ENCODE measurements at regions not wholly inside any gene's neighbourhood (a gene's known extent, or its start where the extent isn't known, plus 50 kb on each side); places are given as distances from the start of the nearest gene placed in this dataset.

DNA sequence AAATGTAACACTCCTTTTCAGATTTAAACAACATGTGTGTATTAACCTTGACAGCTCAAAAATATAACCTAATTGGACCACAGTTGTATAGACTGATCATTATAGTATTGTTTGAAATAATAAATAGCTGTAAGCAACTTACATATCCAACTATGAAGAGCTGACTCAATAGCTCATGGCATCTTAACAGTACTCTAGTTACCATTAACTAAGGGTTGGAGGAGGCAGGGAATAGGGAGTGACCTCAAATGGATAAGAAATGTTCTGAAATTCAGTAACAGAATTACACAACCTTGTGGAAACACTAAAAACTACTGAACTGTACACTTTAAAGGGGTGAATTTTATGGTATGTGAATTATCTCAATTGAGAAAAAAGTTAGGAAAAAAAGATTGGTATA is 136.5 kb upstream of the CPEB2 start:
- no peaks in the 10 kb centered on the region for H3K27me3 ChIP-seq (ENCODE audit: insufficient read depth)
- TF ChIP-seq FOXM1 (IDR thresholded peaks at IDR 0.05; ENCODE audit: low read depth) = no peak
- no peak for TF ChIP-seq EP300 (IDR thresholded peaks at IDR 0.05; ENCODE audit: borderline replicate concordance in 1 of 2, low read depth in 1 of 2, low read length in 1 of 2)
- no peak for TF ChIP-seq TEAD4 (IDR thresholded peaks at IDR 0.05; ENCODE audit: borderline replicate concordance, insufficient read depth)
- TF ChIP-seq RAD21 (IDR thresholded peaks at IDR 0.05; ENCODE audit: low read length) = no peak
- H3K36me3 ChIP-seq (replicated peaks in 1 of 2; ENCODE audit: control insufficient read depth in 1 of 2, insufficient read depth in 2 of 2, low read length in 1 of 2) = no peaks in the 10 kb centered on the region
- H3K9ac ChIP-seq = no peak overlapping the region
- no peaks in the 10 kb centered on the region for H3K9me2 ChIP-seq
- DNase-seq = no peak
- no peaks in the 10 kb centered on the region for H3K9me3 ChIP-seq
- CTCF ChIA-PET = no interaction called here
- H2AFZ ChIP-seq (ENCODE audit: low read depth) = no peak overlapping the region
- H3K4me2 ChIP-seq = no peak overlapping the region
- POLR2A ChIA-PET = no interaction called here
- H4K20me1 ChIP-seq (ENCODE audit: insufficient read depth) = no peaks in the 10 kb centered on the region
- H3F3A ChIP-seq (replicated peaks; ENCODE audit: insufficient read depth) = no peaks in the 10 kb centered on the region
- no peaks in the 10 kb centered on the region for H3K4me1 ChIP-seq (ENCODE audit: control insufficient read depth in 1 of 2, insufficient read depth in 2 of 2, low read depth in 1 of 2, low read length in 1 of 2)
- no peak overlapping the region for H3K27ac ChIP-seq (ENCODE audit: low read depth in 2 of 2, low read length in 1 of 2)
- H3K4me3 ChIP-seq (ENCODE audit: low read depth in 2 of 2, low read length in 1 of 2) = no peak overlapping the region
- no peaks in the 10 kb centered on the region for H3K79me2 ChIP-seq (ENCODE audit: insufficient read depth)

DNA sequence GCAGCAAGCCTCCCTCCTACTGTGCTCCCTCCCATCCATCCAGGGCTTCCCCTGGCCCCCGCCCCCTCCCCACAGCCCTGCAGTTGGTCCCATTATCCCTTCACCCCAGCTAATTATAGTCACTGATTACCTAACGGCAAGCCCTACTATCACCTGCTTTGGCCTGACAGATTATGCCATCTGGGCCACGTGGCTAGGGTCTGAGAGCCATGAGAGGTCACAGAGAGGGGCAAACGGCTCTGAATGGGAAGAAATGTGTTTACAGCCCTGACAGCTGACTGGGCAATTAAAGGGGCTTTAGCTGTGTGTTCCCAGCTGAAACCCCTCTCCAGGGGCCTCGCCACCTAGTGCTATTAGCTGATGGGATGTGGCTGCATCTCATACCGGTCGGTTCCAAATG is 134.4 kb upstream of the CPEB2 start:
- Histone ChIP-seq H2AFZ (ENCODE audit: low read depth) (no peak overlapping the region), H3K4me2 (no peak overlapping the region), H3K9me3 (no peaks in the 10 kb centered on the region), H4K20me1 (ENCODE audit: insufficient read depth) (no peaks in the 10 kb centered on the region), H3K79me2 (ENCODE audit: insufficient read depth) (no peaks in the 10 kb centered on the region), H3K27me3 (ENCODE audit: insufficient read depth) (no peaks in the 10 kb centered on the region), H3K36me3 (replicated peaks in 1 of 2; ENCODE audit: control insufficient read depth in 1 of 2, insufficient read depth in 2 of 2, low read length in 1 of 2) (no peaks in the 10 kb centered on the region), H3F3A (replicated peaks; ENCODE audit: insufficient read depth) (no peaks in the 10 kb centered on the region), H3K9me2 (no peaks in the 10 kb centered on the region), H3K4me1 (ENCODE audit: control insufficient read depth in 1 of 2, insufficient read depth in 2 of 2, low read depth in 1 of 2, low read length in 1 of 2) (no peaks in the 10 kb centered on the region; a peak in 1 of 4 replicates), H3K27ac (ENCODE audit: low read depth in 2 of 2, low read length in 1 of 2) (no peak overlapping the region), H3K4me3 (ENCODE audit: low read depth in 2 of 2, low read length in 1 of 2) (no peak overlapping the region), H3K9ac (no peak overlapping the region)
- TF ChIP-seq, protein P1, sequence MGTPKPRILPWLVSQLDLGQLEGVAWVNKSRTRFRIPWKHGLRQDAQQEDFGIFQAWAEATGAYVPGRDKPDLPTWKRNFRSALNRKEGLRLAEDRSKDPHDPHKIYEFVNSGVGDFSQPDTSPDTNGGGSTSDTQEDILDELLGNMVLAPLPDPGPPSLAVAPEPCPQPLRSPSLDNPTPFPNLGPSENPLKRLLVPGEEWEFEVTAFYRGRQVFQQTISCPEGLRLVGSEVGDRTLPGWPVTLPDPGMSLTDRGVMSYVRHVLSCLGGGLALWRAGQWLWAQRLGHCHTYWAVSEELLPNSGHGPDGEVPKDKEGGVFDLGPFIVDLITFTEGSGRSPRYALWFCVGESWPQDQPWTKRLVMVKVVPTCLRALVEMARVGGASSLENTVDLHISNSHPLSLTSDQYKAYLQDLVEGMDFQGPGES (IDR thresholded peaks at IDR 0.05; ENCODE audit: low read depth, low read length) = no peak
- TF ChIP-seq FOXM1 (IDR thresholded peaks at IDR 0.05; ENCODE audit: low read depth) (no peak), FOXJ3 (CRISPR knock-in tag; IDR thresholded peaks at IDR 0.05) (no peak), CHD2 (IDR thresholded peaks at IDR 0.05; ENCODE audit: low read length, partially characterized antibody) (no peak), TAF1 (IDR thresholded peaks at IDR 0.05; ENCODE audit: borderline replicate concordance, low read depth, low read length) (no peak), POLR2AphosphoS5 (IDR thresholded peaks at IDR 0.05; ENCODE audit: low read depth, low read length) (no peak), RFX5 (IDR thresholded peaks at IDR 0.05; ENCODE audit: low read length) (no peak), SIN3A (IDR thresholded peaks at IDR 0.05; ENCODE audit: borderline replicate concordance, low read depth, low read length) (no peak), FOSL2 (IDR thresholded peaks at IDR 0.05; ENCODE audit: borderline replicate concordance, low read depth) (no peak), TEAD4 (IDR thresholded peaks at IDR 0.05; ENCODE audit: borderline replicate concordance, insufficient read depth) (no peak), RCOR1 (IDR thresholded peaks at IDR 0.05; ENCODE audit: low read length) (no peak), YY1 (IDR thresholded peaks at IDR 0.05; ENCODE audit: low read depth) (no peak), GATA2 (CRISPR knock-in tag; IDR thresholded peaks at IDR 0.05) (no peak), MEF2A (IDR thresholded peaks at IDR 0.05; ENCODE audit: borderline replicate concordance, low read depth) (no peak), EP300 (IDR thresholded peaks at IDR 0.05; ENCODE audit: borderline replicate concordance in 1 of 2, low read depth in 1 of 2, low read length in 1 of 2) (no peak), EZH2phosphoT487 (IDR thresholded peaks at IDR 0.05; ENCODE audit: borderline replicate concordance, low read depth) (no peak)
- TF ChIP-seq, protein P2, sequence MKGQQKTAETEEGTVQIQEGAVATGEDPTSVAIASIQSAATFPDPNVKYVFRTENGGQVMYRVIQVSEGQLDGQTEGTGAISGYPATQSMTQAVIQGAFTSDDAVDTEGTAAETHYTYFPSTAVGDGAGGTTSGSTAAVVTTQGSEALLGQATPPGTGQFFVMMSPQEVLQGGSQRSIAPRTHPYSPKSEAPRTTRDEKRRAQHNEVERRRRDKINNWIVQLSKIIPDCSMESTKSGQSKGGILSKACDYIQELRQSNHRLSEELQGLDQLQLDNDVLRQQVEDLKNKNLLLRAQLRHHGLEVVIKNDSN (IDR thresholded peaks at IDR 0.05; ENCODE audit: borderline replicate concordance, low read depth) = no peak
- TF ChIP-seq, protein P3, sequence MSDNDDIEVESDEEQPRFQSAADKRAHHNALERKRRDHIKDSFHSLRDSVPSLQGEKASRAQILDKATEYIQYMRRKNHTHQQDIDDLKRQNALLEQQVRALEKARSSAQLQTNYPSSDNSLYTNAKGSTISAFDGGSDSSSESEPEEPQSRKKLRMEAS (IDR thresholded peaks at IDR 0.05; ENCODE audit: low read depth) = no peak
- TF ChIP-seq, protein P4, sequence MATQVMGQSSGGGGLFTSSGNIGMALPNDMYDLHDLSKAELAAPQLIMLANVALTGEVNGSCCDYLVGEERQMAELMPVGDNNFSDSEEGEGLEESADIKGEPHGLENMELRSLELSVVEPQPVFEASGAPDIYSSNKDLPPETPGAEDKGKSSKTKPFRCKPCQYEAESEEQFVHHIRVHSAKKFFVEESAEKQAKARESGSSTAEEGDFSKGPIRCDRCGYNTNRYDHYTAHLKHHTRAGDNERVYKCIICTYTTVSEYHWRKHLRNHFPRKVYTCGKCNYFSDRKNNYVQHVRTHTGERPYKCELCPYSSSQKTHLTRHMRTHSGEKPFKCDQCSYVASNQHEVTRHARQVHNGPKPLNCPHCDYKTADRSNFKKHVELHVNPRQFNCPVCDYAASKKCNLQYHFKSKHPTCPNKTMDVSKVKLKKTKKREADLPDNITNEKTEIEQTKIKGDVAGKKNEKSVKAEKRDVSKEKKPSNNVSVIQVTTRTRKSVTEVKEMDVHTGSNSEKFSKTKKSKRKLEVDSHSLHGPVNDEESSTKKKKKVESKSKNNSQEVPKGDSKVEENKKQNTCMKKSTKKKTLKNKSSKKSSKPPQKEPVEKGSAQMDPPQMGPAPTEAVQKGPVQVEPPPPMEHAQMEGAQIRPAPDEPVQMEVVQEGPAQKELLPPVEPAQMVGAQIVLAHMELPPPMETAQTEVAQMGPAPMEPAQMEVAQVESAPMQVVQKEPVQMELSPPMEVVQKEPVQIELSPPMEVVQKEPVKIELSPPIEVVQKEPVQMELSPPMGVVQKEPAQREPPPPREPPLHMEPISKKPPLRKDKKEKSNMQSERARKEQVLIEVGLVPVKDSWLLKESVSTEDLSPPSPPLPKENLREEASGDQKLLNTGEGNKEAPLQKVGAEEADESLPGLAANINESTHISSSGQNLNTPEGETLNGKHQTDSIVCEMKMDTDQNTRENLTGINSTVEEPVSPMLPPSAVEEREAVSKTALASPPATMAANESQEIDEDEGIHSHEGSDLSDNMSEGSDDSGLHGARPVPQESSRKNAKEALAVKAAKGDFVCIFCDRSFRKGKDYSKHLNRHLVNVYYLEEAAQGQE (IDR thresholded peaks at IDR 0.05; ENCODE audit: low read depth, low read length) = no peak
- ChIA-PET CTCF (interaction anchor here (1.1 kb wide), 1 partner anchor 295 kb away, joined by 3 read pairs; no protein-coding TSS in a partner anchor), POLR2A (no interaction called here)
- no peak for DNase-seq
- 62% methylated on average over 7 of the region's 7 CpGs for WGBS (ENCODE audit: low lambda C conversion rate)

Data from SK-N-SH (cell line).